Smooth muscle cell (in vitro differentiated cells): ENCODE measurements at regions not wholly inside any gene's neighbourhood (a gene's known extent, or its start where the extent isn't known, plus 50 kb on each side); places are given as distances from the start of the nearest gene placed in this dataset.
A peak's percentile ranks its signal among the peaks of the same experiment; 100 is the strongest.

ENCODE experiments used
- DNase-seq: peaks from one replicate; lab custom pipeline; 2025; ENCODE audit not compliant: unreplicated experiment; lab: John Stamatoyannopoulos, UW
- H2AFZ ChIP-seq: fragments of 200-600 bp; sonication (generic); 2 replicates; pipeline ENCODE4 v1.6.0; 2016; ENCODE audit warnings: antibody characterized with exemption, low read depth, mild to moderate bottlenecking
- H3F3A ChIP-seq: fragments of 200-600 bp; sonication (generic); 2 replicates; pipeline ENCODE4 v1.6.0; 2017; ENCODE audit warnings: antibody characterized with exemption, low read depth
- H3K27ac ChIP-seq: fragments of 200-600 bp; sonication (generic); 2 replicates; pipeline ENCODE4 v1.5.1; 2016; ENCODE audit warnings: low read depth, mild to moderate bottlenecking
- H3K27me3 ChIP-seq: fragments of 200-600 bp; sonication (generic); 2 replicates; pipeline ENCODE4 v1.6.1; 2016; ENCODE audit warnings: low read depth, mild to moderate bottlenecking
- H3K36me3 ChIP-seq: fragments of 200-600 bp; sonication (generic); 2 replicates; pipeline ENCODE4 v1.5.1; 2016; ENCODE audit warnings: low read depth
- H3K4me1 ChIP-seq: fragments of 200-600 bp; sonication (generic); 2 replicates; pipeline ENCODE4 v1.5.1; 2016; ENCODE audit warnings: low read depth
- H3K4me2 ChIP-seq: fragments of 200-600 bp; sonication (generic); 2 replicates; pipeline ENCODE4 v1.6.0; 2016; ENCODE audit warnings: mild to moderate bottlenecking
- H3K4me3 ChIP-seq: fragments of 200-600 bp; sonication (generic); 2 replicates; pipeline ENCODE4 v1.5.1; 2016; ENCODE audit warnings: mild to moderate bottlenecking
- H3K79me2 ChIP-seq: fragments of 200-600 bp; sonication (generic); 2 replicates; pipeline ENCODE4 v1.6.0; 2016; ENCODE audit warnings: low read depth, mild to moderate bottlenecking
- H3K9ac ChIP-seq: fragments of 200-600 bp; sonication (generic); 2 replicates; pipeline ENCODE4 v1.6.0; 2016; ENCODE audit warnings: low read depth
- H3K9me3 ChIP-seq: fragments of 200-600 bp; sonication (generic); replicated peaks from 2 replicates; pipeline ENCODE4 v1.5.1; 2016; ENCODE audit warnings: low read depth
- H4K20me1 ChIP-seq: fragments of 200-600 bp; sonication (generic); 2 replicates; pipeline ENCODE4 v1.6.0; 2016; ENCODE audit warnings: low read depth
- WGBS: methylation state at CpG from one replicate; pipeline ENCODE4 v1.1.7; 2016; ENCODE audit warnings: low lambda C conversion rate; 5-methylcytosine and 5-hydroxymethylcytosine counted together
- TF ChIP-seq, protein P1 (sequence below): fragments of 200-600 bp; sonication (generic); IDR thresholded peaks from 2 replicates; pipeline ENCODE4 v1.5.1; 2017; ENCODE audit warnings: borderline replicate concordance, mild to moderate bottlenecking, antibody characterized with exemption; ENCODE audit not compliant: insufficient read depth, poor library complexity, severe bottlenecking

GRCh38 chr10:9615189-9615588 lies 1402.5 kb upstream of the CELF2 start:
- WGBS = 90% methylated on average over 3 of the region's 3 CpGs
- Histone ChIP-seq H3K4me3 (no peak overlapping the region), H3K27me3 (no peaks in the 10 kb centered on the region), H3F3A (peaks cover 6% of the 10 kb centered on the region), H3K4me1 (peaks cover 1% of the 10 kb centered on the region), H3K36me3 (no peaks in the 10 kb centered on the region), H3K4me2 (no peak overlapping the region), H2AFZ (no peak overlapping the region), H3K9me3 (no peaks in the 10 kb centered on the region), H3K79me2 (no peaks in the 10 kb centered on the region), H4K20me1 (no peaks in the 10 kb centered on the region), H3K27ac (no peak overlapping the region), H3K9ac (no peak overlapping the region)
- DNase-seq = no peak
- TF ChIP-seq, protein P1, sequence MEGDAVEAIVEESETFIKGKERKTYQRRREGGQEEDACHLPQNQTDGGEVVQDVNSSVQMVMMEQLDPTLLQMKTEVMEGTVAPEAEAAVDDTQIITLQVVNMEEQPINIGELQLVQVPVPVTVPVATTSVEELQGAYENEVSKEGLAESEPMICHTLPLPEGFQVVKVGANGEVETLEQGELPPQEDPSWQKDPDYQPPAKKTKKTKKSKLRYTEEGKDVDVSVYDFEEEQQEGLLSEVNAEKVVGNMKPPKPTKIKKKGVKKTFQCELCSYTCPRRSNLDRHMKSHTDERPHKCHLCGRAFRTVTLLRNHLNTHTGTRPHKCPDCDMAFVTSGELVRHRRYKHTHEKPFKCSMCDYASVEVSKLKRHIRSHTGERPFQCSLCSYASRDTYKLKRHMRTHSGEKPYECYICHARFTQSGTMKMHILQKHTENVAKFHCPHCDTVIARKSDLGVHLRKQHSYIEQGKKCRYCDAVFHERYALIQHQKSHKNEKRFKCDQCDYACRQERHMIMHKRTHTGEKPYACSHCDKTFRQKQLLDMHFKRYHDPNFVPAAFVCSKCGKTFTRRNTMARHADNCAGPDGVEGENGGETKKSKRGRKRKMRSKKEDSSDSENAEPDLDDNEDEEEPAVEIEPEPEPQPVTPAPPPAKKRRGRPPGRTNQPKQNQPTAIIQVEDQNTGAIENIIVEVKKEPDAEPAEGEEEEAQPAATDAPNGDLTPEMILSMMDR = no peak

DNA sequence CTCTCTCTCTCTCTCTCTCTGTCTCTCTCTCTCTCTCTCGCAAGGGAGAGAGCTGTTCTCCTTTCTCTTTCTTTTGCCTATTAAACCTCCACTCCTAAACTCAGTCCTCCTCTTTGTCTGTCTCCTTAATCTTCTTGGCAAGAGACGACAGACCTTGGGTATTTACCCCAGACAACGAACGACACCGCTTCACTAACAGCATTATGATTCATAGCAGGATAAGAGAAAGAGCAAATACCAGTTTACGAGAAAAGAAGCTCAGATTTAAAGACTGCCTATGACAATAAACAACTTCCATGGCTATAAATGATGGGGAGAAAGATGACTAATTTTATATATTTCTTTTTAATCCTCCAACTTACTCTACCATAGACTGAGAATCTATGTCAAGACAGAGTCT lies 1396.5 kb upstream of the CELF2 start:
- Histone ChIP-seq H3K4me3 (peak overlapping the region; percentile 27), H3K9ac (peak overlapping the region; percentile 55), H3K4me2 (peak overlapping the region; percentile 75), H3K27me3 (no peaks in the 10 kb centered on the region), H3F3A (peaks cover 11% of the 10 kb centered on the region), H3K4me1 (peaks cover 32% of the 10 kb centered on the region), H3K27ac (peak overlapping the region; percentile 90), H3K79me2 (no peaks in the 10 kb centered on the region), H3K9me3 (no peaks in the 10 kb centered on the region), H4K20me1 (no peaks in the 10 kb centered on the region), H3K36me3 (no peaks in the 10 kb centered on the region), H2AFZ (peak overlapping the region; percentile 40)
- DNase-seq = no peak
- WGBS = 18% methylated on average over 6 of the region's 6 CpGs
- TF ChIP-seq, protein P1 = no peak

- DNase-seq = no peak
- H3K27ac ChIP-seq = peak overlapping the region; percentile 50
- H3K4me2 ChIP-seq = peak overlapping the region; percentile 65
These were observed 1392.4 kb upstream of the CELF2 start for GRCh38 chr10:9625304-9625703.

DNA sequence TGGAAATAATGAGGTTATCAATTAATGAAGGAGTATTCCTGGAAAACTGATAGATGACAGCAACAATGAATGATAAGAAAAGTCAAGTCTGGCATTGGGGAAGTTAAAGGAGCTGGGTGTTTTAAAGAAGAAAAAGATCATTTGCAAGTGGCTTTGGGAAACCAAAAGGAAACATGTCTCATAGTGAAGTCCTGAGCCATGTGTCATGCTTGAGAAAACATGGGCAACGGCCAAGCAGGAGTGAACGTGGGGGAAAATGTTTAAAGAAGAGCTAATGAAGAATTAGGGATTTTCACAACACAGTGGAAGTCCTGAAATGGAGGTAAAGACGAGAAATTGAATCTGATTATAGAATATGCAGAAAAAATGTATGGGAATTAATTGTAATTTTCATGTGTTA lies 1383.2 kb upstream of the CELF2 start:
- Histone ChIP-seq H3K79me2 (no peaks in the 10 kb centered on the region), H3K4me1 (no peaks in the 10 kb centered on the region), H3K4me2 (peak overlapping the region; percentile 75), H3K27me3 (no peaks in the 10 kb centered on the region), H4K20me1 (no peaks in the 10 kb centered on the region), H3K4me3 (no peak overlapping the region), H3F3A (peaks cover 5% of the 10 kb centered on the region), H2AFZ (no peak overlapping the region), H3K27ac (peak overlapping the region; percentile 87), H3K9me3 (no peaks in the 10 kb centered on the region), H3K36me3 (no peaks in the 10 kb centered on the region), H3K9ac (no peak overlapping the region)
- 25% methylated on average over 3 of the region's 3 CpGs for WGBS
- TF ChIP-seq, protein P1 = no peak
- no peak for DNase-seq

More at GRCh38 chr10:9625304-9625703, 1392.4 kb upstream of the CELF2 start:
- no peaks in the 10 kb centered on the region for H3K36me3 ChIP-seq
- TF ChIP-seq, protein P1 = no peak
- no peaks in the 10 kb centered on the region for H3K9me3 ChIP-seq
- H3K9ac ChIP-seq = no peak overlapping the region
- H3K79me2 ChIP-seq = no peaks in the 10 kb centered on the region
- H3K27me3 ChIP-seq = no peaks in the 10 kb centered on the region
- H3K4me3 ChIP-seq = no peak overlapping the region
- H3K4me1 ChIP-seq = peaks cover 30% of the 10 kb centered on the region
- no peaks in the 10 kb centered on the region for H4K20me1 ChIP-seq
- peaks cover 5% of the 10 kb centered on the region for H3F3A ChIP-seq
- peak overlapping the region; percentile 30 for H2AFZ ChIP-seq
